ENCODE measurements at regions not wholly inside any gene's neighbourhood (a gene's known extent, or its start where the extent isn't known, plus 50 kb on each side); places are given as distances from the start of the nearest gene placed in this dataset.

GRCh38 chr14:53810221-53810620 is 146.4 kb downstream of the BMP4 start:
- no peak for DNase-seq (ENCODE audit: low read depth in 4 of 4, low spot score in 3 of 4)

GRCh38 chr14:53808042-53808441 is 148.6 kb downstream of the BMP4 start:
- DNase-seq (ENCODE audit: low read depth in 4 of 4, low spot score in 3 of 4) = no peak

- no peak for DNase-seq (ENCODE audit: low read depth in 4 of 4, low spot score in 3 of 4)
Observed at GRCh38 chr14:53807542-53807941, 149.1 kb downstream of the BMP4 start.

DNA sequence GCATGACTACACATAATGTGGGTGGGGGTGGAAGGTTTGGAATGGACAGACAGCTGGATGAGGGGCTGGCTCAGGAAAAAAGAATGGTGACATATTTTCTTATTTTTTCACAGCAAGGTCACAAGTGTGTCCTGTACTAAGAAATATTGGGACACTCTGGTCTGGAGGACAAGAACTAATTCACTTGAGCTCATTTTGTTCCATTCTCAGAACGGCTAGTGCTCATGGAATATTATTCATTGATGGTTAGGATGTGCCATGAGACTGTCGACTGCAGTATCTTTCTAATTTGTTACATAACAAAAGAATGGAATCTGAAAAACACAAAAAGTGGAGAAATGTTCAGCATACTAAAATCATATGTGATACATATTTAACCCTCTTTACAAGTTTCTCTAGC is 149.5 kb downstream of the BMP4 start:
- no peak for DNase-seq (ENCODE audit: low read depth in 4 of 4, low spot score in 3 of 4)

DNA sequence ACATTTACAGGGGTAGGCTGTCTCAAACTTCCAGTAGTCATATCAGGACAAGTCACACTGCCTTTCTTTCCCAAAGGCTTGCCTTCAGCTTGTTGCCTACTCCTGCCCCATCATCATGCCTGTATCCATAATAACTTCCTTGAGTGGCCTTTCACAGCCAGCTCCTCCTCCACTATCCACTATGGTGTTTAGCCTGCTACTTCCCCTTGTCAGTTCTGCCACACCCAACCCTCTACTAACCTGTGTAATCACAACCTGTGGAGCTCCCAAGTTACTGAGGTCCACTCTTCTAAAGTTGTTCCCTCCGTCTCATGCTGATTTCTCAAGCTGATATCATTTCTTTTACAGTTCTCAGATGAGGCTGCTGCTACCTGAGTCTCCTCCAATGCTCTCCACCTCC is 159.9 kb downstream of the BMP4 start:
- DNase-seq (ENCODE audit: low read depth in 4 of 4, low spot score in 3 of 4) = no peak

- DNase-seq (ENCODE audit: low read depth in 4 of 4, low spot score in 3 of 4) = no peak
Observed at GRCh38 chr14:53793790-53794505, 162.7 kb downstream of the BMP4 start.

DNA sequence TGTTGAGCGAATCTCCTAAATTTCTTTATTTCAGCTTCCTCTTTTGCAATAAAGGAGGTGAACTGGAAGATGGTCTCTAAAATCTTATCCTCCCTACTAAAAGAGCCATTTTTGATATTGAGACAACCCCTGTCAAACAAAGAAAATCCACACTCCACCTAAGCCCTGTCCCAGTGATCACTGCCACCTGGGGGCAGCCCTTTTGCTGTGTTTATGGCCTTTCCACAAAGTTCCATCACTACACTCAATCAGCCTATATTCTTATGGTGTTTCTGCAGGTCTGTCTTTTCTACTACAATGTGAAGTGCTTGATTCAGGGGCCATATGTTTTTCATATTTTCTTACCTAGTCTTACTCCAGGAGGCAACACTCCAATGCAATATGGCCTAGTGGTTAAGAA is 163.7 kb downstream of the BMP4 start:
- DNase-seq (ENCODE audit: low read depth in 4 of 4, low spot score in 3 of 4) = no peak

DNA sequence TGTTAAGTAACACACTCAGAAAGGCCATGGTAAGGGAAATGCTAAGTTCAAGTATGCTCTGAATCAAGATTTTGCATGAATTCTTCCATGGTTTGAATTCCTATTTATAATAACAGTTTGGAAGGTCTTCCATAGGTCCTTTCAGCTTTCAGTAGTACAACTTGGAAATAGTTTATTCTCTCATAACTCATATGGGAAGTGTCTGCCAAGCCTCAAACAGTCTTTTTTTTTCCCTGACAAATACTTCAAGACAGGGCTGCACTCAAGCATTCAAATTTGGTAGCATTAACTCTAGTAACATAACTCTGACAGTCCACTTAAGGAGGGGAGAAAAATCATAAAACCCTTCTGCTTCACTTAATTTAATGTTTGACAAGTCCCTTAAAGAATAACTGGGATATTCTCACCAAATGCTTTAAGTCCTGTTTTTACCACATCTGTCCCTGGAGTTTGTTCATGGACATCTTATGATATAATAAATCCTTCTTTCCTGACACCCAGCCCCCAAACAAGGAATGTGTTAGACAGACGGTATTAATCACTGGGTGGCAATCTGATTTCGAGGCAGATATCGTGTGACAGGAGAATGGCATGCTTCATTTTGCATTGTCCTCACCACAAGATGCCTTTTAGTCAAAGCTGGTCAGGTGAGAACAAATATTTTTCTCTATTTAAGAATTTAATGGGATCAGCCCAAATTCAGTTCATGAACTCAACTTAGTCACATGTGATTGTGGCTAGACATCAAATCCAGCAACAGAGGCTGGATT is 165.7 kb downstream of the BMP4 start:
- no peak for DNase-seq (ENCODE audit: low read depth in 4 of 4, low spot score in 3 of 4)

- no peak for DNase-seq (ENCODE audit: low read depth in 4 of 4, low spot score in 3 of 4)
Observed at GRCh38 chr14:53788566-53788965, 168.1 kb downstream of the BMP4 start.

DNA sequence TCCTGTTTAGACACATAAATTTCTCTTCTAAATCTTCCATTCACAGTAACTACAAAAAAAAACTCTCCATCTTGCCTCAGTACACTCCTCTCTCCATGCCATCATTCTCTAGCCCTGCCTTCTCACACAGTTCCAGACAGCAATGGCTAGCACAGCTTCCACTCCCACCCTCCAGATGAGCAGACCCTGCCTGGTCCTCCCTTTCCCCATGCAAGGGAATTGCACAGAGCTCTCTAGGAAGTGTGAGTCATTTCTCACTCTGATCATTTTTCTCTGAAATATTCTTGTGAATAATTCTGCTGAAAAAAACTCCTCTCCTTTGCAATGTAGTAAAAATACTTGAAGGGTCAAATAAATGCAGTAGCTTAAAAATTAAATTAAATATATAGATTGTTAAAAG is 170.6 kb downstream of the BMP4 start:
- no peak for DNase-seq (ENCODE audit: low read depth in 4 of 4, low spot score in 3 of 4)

DNA sequence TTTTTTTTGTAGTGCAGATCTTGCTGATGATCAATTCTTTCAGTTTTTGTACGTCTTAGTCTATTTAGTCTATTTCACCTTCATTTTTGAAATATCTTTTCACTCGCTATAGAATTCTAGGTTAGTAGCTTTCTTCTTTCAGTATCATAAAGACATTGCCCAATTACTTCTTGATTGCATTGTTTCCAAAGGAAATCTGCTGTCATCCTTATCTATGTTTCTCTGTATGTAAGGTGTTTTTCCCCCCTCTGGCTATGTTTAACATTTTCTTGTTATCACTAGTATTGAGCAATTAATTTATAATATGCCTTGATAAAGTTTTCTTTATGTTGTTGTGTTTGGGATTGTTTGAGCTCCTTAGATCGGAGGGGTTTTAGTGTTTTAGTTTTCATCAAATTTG is 171.9 kb downstream of the BMP4 start:
- no peak for DNase-seq (ENCODE audit: low read depth in 4 of 4, low spot score in 3 of 4)

- no peak for DNase-seq (ENCODE audit: low read depth in 4 of 4, low spot score in 3 of 4)
Observed at GRCh38 chr14:53783256-53783655, 173.4 kb downstream of the BMP4 start.

GRCh38 chr14:53780051-53780555 is 176.5 kb downstream of the BMP4 start:
- no peak for DNase-seq (ENCODE audit: low read depth in 4 of 4, low spot score in 3 of 4)

GRCh38 chr14:53779301-53779700 is 177.3 kb downstream of the BMP4 start:
- no peak for DNase-seq (ENCODE audit: low read depth in 4 of 4, low spot score in 3 of 4)

- DNase-seq (ENCODE audit: low read depth in 4 of 4, low spot score in 3 of 4) = no peak
Observed at GRCh38 chr14:53778263-53778662, 178.4 kb downstream of the BMP4 start.

DNA sequence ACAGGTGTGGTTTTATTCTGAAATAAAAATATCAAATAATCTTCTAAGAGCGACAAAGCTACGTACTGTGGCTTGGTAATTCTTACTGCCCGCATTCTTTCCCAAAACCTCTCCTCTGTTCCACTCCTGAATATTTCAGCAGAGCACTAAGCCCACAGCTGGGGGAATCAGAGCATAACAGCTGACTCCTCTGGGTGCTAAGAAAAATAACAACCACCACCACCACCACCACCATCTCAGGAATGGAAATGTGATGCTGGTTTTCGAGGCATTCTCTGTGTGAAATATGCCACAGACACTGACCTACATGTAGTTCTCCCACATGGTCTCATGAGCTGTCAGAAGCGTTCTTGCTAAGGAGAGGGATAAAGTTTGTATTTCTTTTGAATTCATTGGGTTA is 183.7 kb downstream of the BMP4 start:
- no peak for DNase-seq (ENCODE audit: low read depth in 4 of 4, low spot score in 3 of 4)

GRCh38 chr14:53767566-53767965 is 189.1 kb downstream of the BMP4 start:
- no peak for DNase-seq (ENCODE audit: low read depth in 4 of 4, low spot score in 3 of 4)

DNA sequence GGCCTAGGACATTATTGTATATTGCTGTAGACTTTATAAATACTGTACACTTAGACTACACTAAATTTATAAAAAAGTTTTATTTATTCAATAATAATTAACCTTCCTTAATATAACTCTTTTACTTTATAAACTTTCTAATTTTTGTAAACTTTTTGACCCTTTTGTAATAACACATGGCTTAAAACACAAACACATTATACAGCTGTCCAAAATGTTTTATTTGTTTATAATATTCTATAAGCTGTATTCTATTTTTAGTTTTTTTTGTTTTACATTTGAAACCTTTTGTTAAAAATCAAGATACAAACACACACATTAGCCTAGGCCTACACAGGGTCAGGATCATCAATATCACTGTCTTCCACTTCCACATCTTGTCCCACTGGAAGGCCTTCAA is 190.0 kb downstream of the BMP4 start:
- DNase-seq (ENCODE audit: low read depth in 4 of 4, low spot score in 3 of 4) = no peak

- no peak for DNase-seq (ENCODE audit: low read depth in 4 of 4, low spot score in 3 of 4)
Observed at GRCh38 chr14:53766106-53766505, 190.5 kb downstream of the BMP4 start.

GRCh38 chr14:53764846-53765245 is 191.8 kb downstream of the BMP4 start:
- no peak for DNase-seq (ENCODE audit: low read depth in 4 of 4, low spot score in 3 of 4)

DNA sequence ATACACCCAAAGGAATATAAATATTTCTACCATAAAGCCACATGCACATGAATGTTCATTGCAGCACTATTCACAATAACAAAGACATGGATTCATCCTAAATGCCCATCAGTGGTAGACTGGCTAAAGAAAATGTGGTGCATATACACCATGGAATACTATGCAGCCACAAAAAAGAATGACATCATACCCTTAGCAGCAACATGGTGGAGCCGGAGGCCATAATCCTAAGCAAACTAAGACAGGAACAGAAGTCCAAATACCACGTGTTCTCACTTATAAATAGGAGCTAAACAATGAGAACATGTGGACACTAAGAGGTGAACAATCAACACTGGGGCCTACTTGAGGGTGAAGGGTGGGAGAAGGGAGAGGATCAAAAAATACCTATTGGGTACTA is 198.5 kb downstream of the BMP4 start:
- no peak for DNase-seq (ENCODE audit: low read depth in 4 of 4, low spot score in 3 of 4)

GRCh38 chr14:53757732-53758131 is 198.9 kb downstream of the BMP4 start:
- no peak for DNase-seq (ENCODE audit: low read depth in 4 of 4, low spot score in 3 of 4)

Data from left renal pelvis (tissue), 4 donors.